ENCODE measurements at regions not wholly inside any gene's neighbourhood (a gene's known extent, or its start where the extent isn't known, plus 50 kb on each side); places are given as distances from the start of the nearest gene placed in this dataset.

- Histone ChIP-seq H3K9me3 (replicated peaks; ENCODE audit: insufficient read depth, low read length) (no peaks in the 10 kb centered on the region), H3K4me2 (ENCODE audit: low read depth, low read length) (no peak overlapping the region)
Measured at GRCh38 chr4:177569434-177569833, 127.2 kb upstream of the AGA start.

GRCh38 chr4:177573507-177573906, 131.3 kb upstream of the AGA start:
- no peak overlapping the region for H3K27ac ChIP-seq (ENCODE audit: low read length)
- H3K79me2 ChIP-seq (ENCODE audit: low read length) = no peaks in the 10 kb centered on the region
- H3K36me3 ChIP-seq (replicated peaks; ENCODE audit: insufficient read depth, low read length) = no peaks in the 10 kb centered on the region
- no peak overlapping the region for H3K9ac ChIP-seq (ENCODE audit: low read length)
- H3F3A ChIP-seq (ENCODE audit: insufficient read depth, low read length) = no peaks in the 10 kb centered on the region
- H3K9me2 ChIP-seq (replicated peaks; ENCODE audit: insufficient read depth, low read length) = no peaks in the 10 kb centered on the region
- no peaks in the 10 kb centered on the region for H3K27me3 ChIP-seq (replicated peaks; ENCODE audit: insufficient read depth, low read length)
- H3K4me3 ChIP-seq (ENCODE audit: low read length) = no peak overlapping the region
- H2AFZ ChIP-seq (ENCODE audit: low read length) = no peak overlapping the region
- no peak for DNase-seq
- no peaks in the 10 kb centered on the region for H3K4me1 ChIP-seq (ENCODE audit: low read length)
- no peaks in the 10 kb centered on the region for H4K20me1 ChIP-seq (ENCODE audit: insufficient read depth, low read length)
- no peak overlapping the region for H3K4me2 ChIP-seq (ENCODE audit: low read depth, low read length)
- TF ChIP-seq EZH2phosphoT487 (IDR thresholded peaks at IDR 0.05; ENCODE audit: low read length) (no peak), EZH2 (optimal IDR thresholded peaks at IDR 0.05; ENCODE audit: low read depth, low read length) (no peak), CTCF (IDR thresholded peaks at IDR 0.05; ENCODE audit: low read length) (no peak)
- H3K9me3 ChIP-seq (replicated peaks; ENCODE audit: insufficient read depth, low read length) = no peaks in the 10 kb centered on the region

More at GRCh38 chr4:177569434-177569833, 127.2 kb upstream of the AGA start:
- no peak for DNase-seq
- Histone ChIP-seq H3K4me3 (ENCODE audit: low read length) (no peak overlapping the region), H3F3A (ENCODE audit: insufficient read depth, low read length) (no peaks in the 10 kb centered on the region), H2AFZ (ENCODE audit: low read length) (no peak overlapping the region), H3K79me2 (ENCODE audit: low read length) (no peaks in the 10 kb centered on the region), H3K27me3 (replicated peaks; ENCODE audit: insufficient read depth, low read length) (no peaks in the 10 kb centered on the region), H4K20me1 (ENCODE audit: insufficient read depth, low read length) (no peaks in the 10 kb centered on the region), H3K36me3 (replicated peaks; ENCODE audit: insufficient read depth, low read length) (no peaks in the 10 kb centered on the region), H3K4me1 (ENCODE audit: low read length) (no peaks in the 10 kb centered on the region), H3K9ac (ENCODE audit: low read length) (no peak overlapping the region), H3K27ac (ENCODE audit: low read length) (no peak overlapping the region), H3K9me2 (replicated peaks; ENCODE audit: insufficient read depth, low read length) (no peaks in the 10 kb centered on the region)
- TF ChIP-seq EZH2phosphoT487 (IDR thresholded peaks at IDR 0.05; ENCODE audit: low read length) (no peak), EZH2 (optimal IDR thresholded peaks at IDR 0.05; ENCODE audit: low read depth, low read length) (no peak), CTCF (IDR thresholded peaks at IDR 0.05; ENCODE audit: low read length) (no peak)

GRCh38 chr4:177574446-177574845, 132.2 kb upstream of the AGA start:
- no peak overlapping the region for H3K4me3 ChIP-seq (ENCODE audit: low read length)
- H3F3A ChIP-seq (ENCODE audit: insufficient read depth, low read length) = no peaks in the 10 kb centered on the region
- H3K27me3 ChIP-seq (replicated peaks; ENCODE audit: insufficient read depth, low read length) = no peaks in the 10 kb centered on the region
- no peak overlapping the region for H3K27ac ChIP-seq (ENCODE audit: low read length)
- H3K79me2 ChIP-seq (ENCODE audit: low read length) = no peaks in the 10 kb centered on the region
- H3K9me3 ChIP-seq (replicated peaks; ENCODE audit: insufficient read depth, low read length) = no peaks in the 10 kb centered on the region
- no peak for TF ChIP-seq EZH2phosphoT487 (IDR thresholded peaks at IDR 0.05; ENCODE audit: low read length)
- TF ChIP-seq CTCF (IDR thresholded peaks at IDR 0.05; ENCODE audit: low read length) = no peak
- no peak for TF ChIP-seq EZH2 (optimal IDR thresholded peaks at IDR 0.05; ENCODE audit: low read depth, low read length)
- H2AFZ ChIP-seq (ENCODE audit: low read length) = no peak overlapping the region
- DNase-seq = no peak
- H3K36me3 ChIP-seq (replicated peaks; ENCODE audit: insufficient read depth, low read length) = no peaks in the 10 kb centered on the region
- H4K20me1 ChIP-seq (ENCODE audit: insufficient read depth, low read length) = no peaks in the 10 kb centered on the region
- no peaks in the 10 kb centered on the region for H3K4me1 ChIP-seq (ENCODE audit: low read length)
- H3K9me2 ChIP-seq (replicated peaks; ENCODE audit: insufficient read depth, low read length) = no peaks in the 10 kb centered on the region
- no peak overlapping the region for H3K4me2 ChIP-seq (ENCODE audit: low read depth, low read length)
- no peak overlapping the region for H3K9ac ChIP-seq (ENCODE audit: low read length)

All from MM.1S (cell line).